A673 (cell line): ENCODE measurements at regions not wholly inside any gene's neighbourhood (a gene's known extent, or its start where the extent isn't known, plus 50 kb on each side); places are given as distances from the start of the nearest gene placed in this dataset.

Source experiments
- CTCF ChIP-seq: fragments of 300-800, 200-600 bp; sonication (generic); conservative IDR thresholded peaks from 2 replicates; pipeline ENCODE4 v1.5.1; 2017; ENCODE audit warnings: low read depth, mild to moderate bottlenecking, antibody characterized with exemption, low read length, moderate library complexity, mixed read lengths
- EZH2 ChIP-seq: fragments of 200-600 bp; sonication (generic); IDR thresholded peaks from 2 replicates; pipeline ENCODE4 v1.6.1; 2017; ENCODE audit warnings: borderline replicate concordance, low read depth, mild to moderate bottlenecking, mixed read lengths, antibody characterized with exemption, low read length; ENCODE audit not compliant: poor library complexity, severe bottlenecking

GRCh38 chr12:118727979-118728366 is 253.4 kb upstream of the SRRM4 start:
- TF ChIP-seq CTCF = no peak
- TF ChIP-seq EZH2 = no peak
